Pancreas (tissue), 10 donors: ENCODE measurements at regions not wholly inside any gene's neighbourhood (a gene's known extent, or its start where the extent isn't known, plus 50 kb on each side); places are given as distances from the start of the nearest gene placed in this dataset.

Source experiments
- ATAC-seq, 4 donors: fragments of 200-7000 bp; cut with Tn5 transposase; one replicate each; pipeline versions ENCODE4 v1.8.0 to v1.9.1; 2020; ENCODE audit warnings: mild to moderate bottlenecking in 4 of 4, moderate library complexity in 4 of 4
- DNase-seq, 6 donors: peaks; one replicate each; pipeline ENCODE4 v3.0.0-alpha.2; 2020
- FAIRE-seq: peaks from 2 replicates; lab custom pipeline; 2012; peaks lifted over from hg19 to GRCh38; lab: Jason Lieb, UNC
- H3K27ac ChIP-seq, 4 donors: fragments of 200-600 bp; sonication (generic); 1 replicate in 3 of 4; 2 replicates in 1 of 4; pipeline versions ENCODE4 v1.5.0 to v1.8.0; 2020
- H3K27me3 ChIP-seq, 4 donors: fragments of 200-600 bp; one replicate each; pipeline ENCODE4 v1.8.0; 2021
- H3K36me3 ChIP-seq, 3 donors: fragments of 200-600 bp; sonication (generic) in 1 of 3; one replicate each; pipeline versions ENCODE4 v1.5.0 to v1.8.0; 2020 to 2021
- H3K4me1 ChIP-seq, 3 donors: fragments of 200-600 bp; one replicate each; pipeline ENCODE4 v1.8.0; 2021
- H3K4me3 ChIP-seq, 4 donors: fragments of 200-600 bp; sonication (generic) in 2 of 4; one replicate each; pipeline versions ENCODE4 v1.5.0 to v1.8.0; 2020 to 2021
- H3K9me3 ChIP-seq, 4 donors: fragments of 200-600 bp; one replicate each; pipeline ENCODE4 v1.8.0; 2021
- WGBS, 2 donors: extraction: QIAGEN DNeasy Blood & Tissue Kit; methylation state at CpG; one replicate each; pipeline ENCODE4 v1.1.7; 2013; 5-methylcytosine and 5-hydroxymethylcytosine counted together
- intact Hi-C, 3 donors: fragments of 100-400 bp; cut with DNase I; formaldehyde crosslinking; loops; one replicate each; pipeline versions ENCODE4 v1.11.1 to v1.14.2; 2022
- TF ChIP-seq, protein P1 (sequence below), 4 donors: fragments of 200-600 bp; sonication (generic) in 3 of 4; IDR thresholded peaks; one replicate each; pipeline versions ENCODE4 v1.5.0 to v1.8.0; 2021; ENCODE audit warnings: antibody characterized with exemption in 4 of 4
- donor health status: healthy with polysubstance abuse.
- donor health status: DM: no; HTN: no; CAD: no; lungs with moderate emphysema.
- donor health status: DM: no; HTN: no; CAD: no.
- donor health status: control.
- donor health status: control.
- donor health status: Bipolar disorder and iron deficiency.
- donor health status: DM: yes; HTN: yes; CAD: no.
- donor health status: DM: no; HTN: no; CAD: no.
- donor health status: DM: no; HTN: no; CAD: no.
- donor health status: DM: yes; HTN: yes; CAD: no.

DNA sequence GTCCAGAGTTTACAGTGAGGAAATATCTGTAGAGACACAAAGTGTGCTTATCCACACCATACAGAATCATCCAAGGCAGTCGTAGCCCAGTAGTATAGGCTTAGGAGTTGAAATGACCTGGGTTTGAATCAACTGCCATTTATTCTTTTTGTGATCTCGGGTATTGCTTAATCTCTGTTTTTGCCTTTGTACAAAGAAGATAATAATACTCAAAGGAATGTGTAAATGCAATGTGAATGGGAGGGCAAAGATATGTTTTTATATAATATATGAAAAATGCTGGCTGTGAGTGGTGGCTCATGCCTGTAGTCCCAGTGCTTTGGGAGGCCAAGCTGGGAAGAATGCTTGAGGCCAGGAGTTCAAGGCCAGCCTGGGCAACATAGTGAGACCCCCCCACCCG, 141.1 kb downstream of the SPATA31D1 start:
- Histone ChIP-seq H3K9me3 (no peaks in the 10 kb centered on the region), H3K27me3 (no peaks in the 10 kb centered on the region), H3K27ac (no peak overlapping the region), H3K4me3 (no peak overlapping the region), H3K4me1 (no peaks in the 10 kb centered on the region), H3K36me3 (no peaks in the 10 kb centered on the region)
- intact Hi-C loops: no loop called here
- ATAC-seq (no peak), DNase-seq (no peak), FAIRE-seq (no peak)
- WGBS, 2 donors: 86 to 90% methylated on average over 3 of the region's 3 CpGs
- TF ChIP-seq, protein P1, sequence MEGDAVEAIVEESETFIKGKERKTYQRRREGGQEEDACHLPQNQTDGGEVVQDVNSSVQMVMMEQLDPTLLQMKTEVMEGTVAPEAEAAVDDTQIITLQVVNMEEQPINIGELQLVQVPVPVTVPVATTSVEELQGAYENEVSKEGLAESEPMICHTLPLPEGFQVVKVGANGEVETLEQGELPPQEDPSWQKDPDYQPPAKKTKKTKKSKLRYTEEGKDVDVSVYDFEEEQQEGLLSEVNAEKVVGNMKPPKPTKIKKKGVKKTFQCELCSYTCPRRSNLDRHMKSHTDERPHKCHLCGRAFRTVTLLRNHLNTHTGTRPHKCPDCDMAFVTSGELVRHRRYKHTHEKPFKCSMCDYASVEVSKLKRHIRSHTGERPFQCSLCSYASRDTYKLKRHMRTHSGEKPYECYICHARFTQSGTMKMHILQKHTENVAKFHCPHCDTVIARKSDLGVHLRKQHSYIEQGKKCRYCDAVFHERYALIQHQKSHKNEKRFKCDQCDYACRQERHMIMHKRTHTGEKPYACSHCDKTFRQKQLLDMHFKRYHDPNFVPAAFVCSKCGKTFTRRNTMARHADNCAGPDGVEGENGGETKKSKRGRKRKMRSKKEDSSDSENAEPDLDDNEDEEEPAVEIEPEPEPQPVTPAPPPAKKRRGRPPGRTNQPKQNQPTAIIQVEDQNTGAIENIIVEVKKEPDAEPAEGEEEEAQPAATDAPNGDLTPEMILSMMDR (IDR thresholded peaks at IDR 0.05): no peak

DNA sequence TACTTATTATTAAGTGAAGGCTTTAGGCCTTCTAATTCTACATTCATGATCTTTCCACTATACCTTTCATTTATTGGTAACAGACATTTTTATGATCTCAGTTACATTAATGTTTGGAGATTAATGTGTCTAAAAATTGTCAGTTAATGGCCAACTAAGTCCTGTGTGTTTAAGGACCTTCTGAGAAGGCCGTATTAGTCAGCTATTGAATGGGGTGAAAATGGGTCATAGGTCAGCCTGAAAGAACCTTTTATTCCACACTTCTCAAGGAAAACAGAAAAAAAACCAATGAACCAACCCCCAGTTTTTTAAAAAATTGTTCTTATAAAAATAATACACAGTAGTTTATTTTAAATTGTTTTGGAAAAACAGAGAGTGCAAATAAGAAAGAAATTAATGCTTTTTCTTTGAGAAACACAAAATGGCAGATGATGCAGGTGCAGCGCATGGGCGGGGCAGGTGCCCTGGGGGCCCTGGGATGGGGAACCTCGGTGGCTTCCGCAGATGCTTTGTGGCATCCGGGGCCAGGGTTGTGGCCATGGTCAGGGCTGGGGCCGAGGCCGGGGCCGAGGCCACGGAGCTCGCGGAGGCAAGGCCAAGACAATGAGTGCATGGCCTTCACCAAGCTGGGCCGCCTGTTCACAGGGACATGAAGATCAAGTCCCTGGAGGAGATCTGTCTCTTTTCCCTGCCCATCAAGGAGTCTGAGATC, 141.9 kb downstream of the SPATA31D1 start:
- TF ChIP-seq, protein P1 (IDR thresholded peaks at IDR 0.05): no peak
- no peak for DNase-seq
- Histone ChIP-seq H3K9me3 (no peaks in the 10 kb centered on the region), H3K27me3 (no peaks in the 10 kb centered on the region), H3K27ac (no peak overlapping the region), H3K36me3 (no peaks in the 10 kb centered on the region), H3K4me3 (no peak overlapping the region), H3K4me1 (no peaks in the 10 kb centered on the region)
- FAIRE-seq: no peak
- peak in 1 of 4 donors; percentile 38 for ATAC-seq
- 91 to 93% methylated on average over 13 of the region's 13 CpGs for whole genome bisulfite sequencing, 2 donors
- intact Hi-C loops: no loop called here

DNA sequence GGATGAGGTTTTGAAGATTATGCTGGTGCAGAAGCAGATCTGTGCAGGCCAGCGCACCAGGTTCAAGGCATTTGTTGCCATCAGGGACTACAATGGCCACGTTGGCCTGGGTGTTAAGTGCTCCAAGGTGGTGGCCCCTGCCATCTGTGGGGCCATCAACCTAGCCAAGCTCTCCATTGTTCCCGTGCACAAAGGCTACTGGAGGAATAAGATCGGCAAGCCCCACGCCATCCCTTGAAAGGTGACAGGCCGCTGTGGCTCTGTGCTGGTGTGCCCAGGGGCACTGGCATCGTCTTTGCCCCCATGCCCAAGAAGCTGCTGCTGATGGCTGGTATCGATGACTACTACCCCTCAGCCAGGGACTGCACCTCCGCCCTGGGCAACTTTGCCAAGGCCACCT, 142.5 kb downstream of the SPATA31D1 start:
- Histone ChIP-seq H3K27me3 (no peaks in the 10 kb centered on the region), H3K4me1 (no peaks in the 10 kb centered on the region), H3K36me3 (no peaks in the 10 kb centered on the region), H3K4me3 (no peak overlapping the region), H3K9me3 (peaks cover 0 to under 1% (median 0%) of the 10 kb centered on the region in 4 donors), H3K27ac (no peak overlapping the region)
- no peak for DNase-seq
- WGBS, 2 donors: 86 to 92% methylated on average over 9 of the region's 9 CpGs
- TF ChIP-seq, protein P1 (IDR thresholded peaks at IDR 0.05): no peak
- intact Hi-C loops: no loop called here
- no peak for FAIRE-seq
- ATAC-seq: no peak

DNA sequence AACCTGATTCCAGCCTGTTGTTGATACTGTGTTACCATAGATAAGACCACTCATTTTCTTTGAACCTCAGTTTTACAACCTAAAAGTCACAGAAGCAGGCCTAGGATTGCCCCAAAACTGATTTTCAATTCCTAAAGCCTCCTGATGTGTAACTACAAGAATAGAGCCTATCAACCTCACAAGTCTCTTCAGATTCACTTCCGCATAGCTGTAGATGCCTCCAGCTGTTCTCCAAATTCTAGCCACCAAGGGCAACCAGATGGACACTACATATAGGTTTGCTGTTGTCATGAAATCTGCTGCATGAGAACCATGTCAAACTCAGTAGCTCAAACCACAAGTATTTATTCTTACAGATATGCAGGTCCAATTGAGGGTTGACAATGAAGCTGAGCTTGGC, 143.5 kb downstream of the SPATA31D1 start:
- Histone ChIP-seq H3K27me3 (no peaks in the 10 kb centered on the region), H3K9me3 (peaks cover 0 to 3% (median 0%) of the 10 kb centered on the region in 4 donors), H3K36me3 (no peaks in the 10 kb centered on the region), H3K4me3 (no peak overlapping the region), H3K27ac (no peak overlapping the region), H3K4me1 (no peaks in the 10 kb centered on the region)
- TF ChIP-seq, protein P1 (IDR thresholded peaks at IDR 0.05): no peak
- intact Hi-C loops: no loop called here
- FAIRE-seq (no peak), DNase-seq (no peak), ATAC-seq (no peak)
- 92 to 97% methylated on average over 1 of the region's 1 CpG for WGBS, 2 donors

DNA sequence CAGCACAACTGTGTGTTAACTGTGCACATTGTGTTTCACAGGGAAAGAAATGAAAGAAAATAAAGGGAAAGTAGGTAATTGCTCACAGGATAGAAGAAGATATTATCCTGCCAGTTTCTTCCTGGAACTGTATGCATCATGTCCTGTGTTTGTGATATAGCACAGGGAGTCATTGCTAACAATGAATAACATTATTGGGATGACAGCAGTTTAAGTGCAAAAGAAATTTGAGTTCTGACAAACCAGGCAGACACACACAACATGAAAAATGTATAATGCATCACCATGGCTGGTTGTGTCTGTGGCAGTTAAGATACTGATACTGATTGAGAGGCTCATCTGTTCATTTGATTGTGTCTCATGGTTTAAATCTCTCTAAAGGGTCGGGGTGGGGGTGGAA, 145.4 kb downstream of the SPATA31D1 start:
- Histone ChIP-seq H3K27me3 (no peaks in the 10 kb centered on the region), H3K27ac (no peak overlapping the region), H3K4me1 (no peaks in the 10 kb centered on the region), H3K9me3 (peaks cover 0 to 3% (median 0%) of the 10 kb centered on the region in 4 donors), H3K4me3 (no peak overlapping the region), H3K36me3 (no peaks in the 10 kb centered on the region)
- WGBS, 2 donors: 45 to 46% methylated on average over 1 of the region's 1 CpG
- FAIRE-seq (no peak), DNase-seq (no peak), ATAC-seq (no peak)
- intact Hi-C loops: no loop called here
- TF ChIP-seq, protein P1 (IDR thresholded peaks at IDR 0.05): no peak
